ENCODE measurements at regions not wholly inside any gene's neighbourhood (a gene's known extent, or its start where the extent isn't known, plus 50 kb on each side); places are given as distances from the start of the nearest gene placed in this dataset.

GRCh38 chr16:6374821-6375220, 957.8 kb upstream of the RBFOX1 start:
- TF ChIP-seq EZH2 (IDR thresholded peaks at IDR 0.05) (no peak), EGR1 (IDR thresholded peaks at IDR 0.05; ENCODE audit: low read depth) (no peak), YY1 (IDR thresholded peaks at IDR 0.05; ENCODE audit: extremely low read depth, insufficient replicate concordance, low read depth, low read length) (no peak), POLR2A (IDR thresholded peaks at IDR 0.05; ENCODE audit: borderline replicate concordance, extremely low read depth, insufficient read depth, insufficient read length) (no peak), EZH2phosphoT487 (IDR thresholded peaks at IDR 0.05; ENCODE audit: borderline replicate concordance) (no peak), POLR2AphosphoS5 (IDR thresholded peaks at IDR 0.05; ENCODE audit: low read depth, low read length) (no peak), SP1 (IDR thresholded peaks at IDR 0.05; ENCODE audit: low read depth) (no peak), FOSL1 (IDR thresholded peaks at IDR 0.05; ENCODE audit: low read depth) (no peak)
- TF ChIP-seq, protein P1, sequence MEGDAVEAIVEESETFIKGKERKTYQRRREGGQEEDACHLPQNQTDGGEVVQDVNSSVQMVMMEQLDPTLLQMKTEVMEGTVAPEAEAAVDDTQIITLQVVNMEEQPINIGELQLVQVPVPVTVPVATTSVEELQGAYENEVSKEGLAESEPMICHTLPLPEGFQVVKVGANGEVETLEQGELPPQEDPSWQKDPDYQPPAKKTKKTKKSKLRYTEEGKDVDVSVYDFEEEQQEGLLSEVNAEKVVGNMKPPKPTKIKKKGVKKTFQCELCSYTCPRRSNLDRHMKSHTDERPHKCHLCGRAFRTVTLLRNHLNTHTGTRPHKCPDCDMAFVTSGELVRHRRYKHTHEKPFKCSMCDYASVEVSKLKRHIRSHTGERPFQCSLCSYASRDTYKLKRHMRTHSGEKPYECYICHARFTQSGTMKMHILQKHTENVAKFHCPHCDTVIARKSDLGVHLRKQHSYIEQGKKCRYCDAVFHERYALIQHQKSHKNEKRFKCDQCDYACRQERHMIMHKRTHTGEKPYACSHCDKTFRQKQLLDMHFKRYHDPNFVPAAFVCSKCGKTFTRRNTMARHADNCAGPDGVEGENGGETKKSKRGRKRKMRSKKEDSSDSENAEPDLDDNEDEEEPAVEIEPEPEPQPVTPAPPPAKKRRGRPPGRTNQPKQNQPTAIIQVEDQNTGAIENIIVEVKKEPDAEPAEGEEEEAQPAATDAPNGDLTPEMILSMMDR (IDR thresholded peaks at IDR 0.05 in 2 of 3, conservative IDR thresholded peaks at IDR 0.05 in 1 of 3; ENCODE audit: borderline replicate concordance in 1 of 3, insufficient read depth in 1 of 3, low read depth in 2 of 3, low read length in 2 of 3): no peak
- TF ChIP-seq, protein P2, sequence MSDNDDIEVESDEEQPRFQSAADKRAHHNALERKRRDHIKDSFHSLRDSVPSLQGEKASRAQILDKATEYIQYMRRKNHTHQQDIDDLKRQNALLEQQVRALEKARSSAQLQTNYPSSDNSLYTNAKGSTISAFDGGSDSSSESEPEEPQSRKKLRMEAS (IDR thresholded peaks at IDR 0.05): no peak
